Skeletal muscle satellite cell (primary cell): ENCODE measurements at regions not wholly inside any gene's neighbourhood (a gene's known extent, or its start where the extent isn't known, plus 50 kb on each side); places are given as distances from the start of the nearest gene placed in this dataset.
A peak's percentile ranks its signal among the peaks of the same experiment; 100 is the strongest.

Source experiments
- H3K27me3 ChIP-seq: 2 replicates; pipeline ENCODE4 v1.7.0; 2013; ENCODE audit warnings: low read length; ENCODE audit not compliant: control insufficient read depth, insufficient read depth
- H3K36me3 ChIP-seq: 2 replicates; pipeline ENCODE4 v1.7.0; 2013; ENCODE audit warnings: mild to moderate bottlenecking, control low read depth, low read length; ENCODE audit not compliant: insufficient read depth
- H3K4me1 ChIP-seq: 2 replicates; pipeline ENCODE4 v1.7.0; 2013; ENCODE audit warnings: low read length; ENCODE audit not compliant: control insufficient read depth, insufficient read depth
- H3K4me2 ChIP-seq: 2 replicates; pipeline ENCODE4 v1.7.0; 2013; ENCODE audit warnings: mild to moderate bottlenecking, low read length
- H3K4me3 ChIP-seq: 2 replicates; pipeline ENCODE4 v1.7.0; 2013; ENCODE audit warnings: low read length
- H3K9ac ChIP-seq: 2 replicates; pipeline ENCODE4 v1.7.0; 2013; ENCODE audit warnings: mild to moderate bottlenecking, low read depth, low read length, moderate library complexity
- H3K9me3 ChIP-seq: replicated peaks from 2 replicates; pipeline ENCODE4 v1.7.0; 2013; ENCODE audit warnings: mild to moderate bottlenecking, control low read depth, low read length

DNA sequence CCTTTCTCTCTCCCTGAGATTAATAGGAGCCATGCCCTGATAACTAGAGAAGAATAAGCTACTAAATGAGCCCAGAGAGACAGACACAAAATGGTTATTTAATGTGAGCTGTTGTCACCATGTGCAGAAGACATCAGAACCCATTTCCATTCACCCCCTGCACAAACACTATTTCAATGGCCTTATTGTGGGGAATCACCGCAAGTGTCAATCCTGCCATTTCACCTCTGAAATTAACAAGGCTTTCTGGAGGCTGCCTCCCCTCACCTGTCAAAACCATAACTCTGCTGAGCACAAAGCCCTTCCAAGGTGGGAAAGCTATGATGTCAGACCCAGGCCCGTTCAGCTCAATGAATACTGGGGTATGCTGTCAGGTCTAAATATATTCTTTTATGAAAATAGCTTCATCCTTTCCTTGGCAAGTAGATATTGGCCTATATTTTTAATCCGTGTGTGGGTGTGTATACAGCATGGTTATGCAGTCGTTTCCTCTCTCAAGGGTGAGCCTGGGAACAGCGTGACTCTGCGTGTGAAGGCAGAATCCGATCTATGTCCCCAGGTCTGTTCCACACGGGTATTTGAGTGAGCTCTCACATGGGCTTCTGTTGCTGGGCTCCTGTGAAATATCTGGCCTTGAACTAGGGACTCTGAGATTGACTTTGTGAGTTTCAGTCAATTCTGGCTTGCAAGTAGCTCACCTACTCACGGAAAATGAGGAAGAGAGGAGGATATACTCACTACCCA lies 266.3 kb downstream of the FBXW7 start:
- Histone ChIP-seq H3K36me3 (no peaks in the 10 kb centered on the region), H3K27me3 (no peaks in the 10 kb centered on the region), H3K4me2 (no peak overlapping the region), H3K9me3 (no peaks in the 10 kb centered on the region), H3K4me1 (no peaks in the 10 kb centered on the region), H3K4me3 (no peak overlapping the region), H3K9ac (no peak overlapping the region)

DNA sequence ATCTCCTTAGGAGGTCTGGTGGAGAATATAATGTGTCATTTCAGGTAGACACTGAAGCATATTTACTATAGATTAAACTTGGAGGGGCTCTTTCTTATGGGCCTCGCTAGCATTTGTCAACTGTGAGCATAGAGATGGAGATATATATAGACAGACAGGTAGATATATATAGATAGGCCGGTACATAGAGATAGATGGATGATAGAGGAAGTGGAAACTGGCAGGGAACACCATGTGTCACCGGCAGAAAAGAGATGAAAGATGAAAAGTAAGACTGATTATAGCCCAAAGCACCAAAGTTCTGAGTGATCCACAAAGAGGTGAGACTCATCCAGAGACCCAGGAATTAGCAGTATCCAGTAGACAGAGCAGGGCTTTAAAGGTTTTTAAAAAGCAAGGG lies 268.1 kb downstream of the FBXW7 start:
- no peaks in the 10 kb centered on the region for H3K9me3 ChIP-seq
- no peaks in the 10 kb centered on the region for H3K4me1 ChIP-seq
- no peak overlapping the region for H3K9ac ChIP-seq
- H3K27me3 ChIP-seq: no peaks in the 10 kb centered on the region
- no peak overlapping the region for H3K4me3 ChIP-seq
- no peaks in the 10 kb centered on the region for H3K36me3 ChIP-seq
- H3K4me2 ChIP-seq: no peak overlapping the region

DNA sequence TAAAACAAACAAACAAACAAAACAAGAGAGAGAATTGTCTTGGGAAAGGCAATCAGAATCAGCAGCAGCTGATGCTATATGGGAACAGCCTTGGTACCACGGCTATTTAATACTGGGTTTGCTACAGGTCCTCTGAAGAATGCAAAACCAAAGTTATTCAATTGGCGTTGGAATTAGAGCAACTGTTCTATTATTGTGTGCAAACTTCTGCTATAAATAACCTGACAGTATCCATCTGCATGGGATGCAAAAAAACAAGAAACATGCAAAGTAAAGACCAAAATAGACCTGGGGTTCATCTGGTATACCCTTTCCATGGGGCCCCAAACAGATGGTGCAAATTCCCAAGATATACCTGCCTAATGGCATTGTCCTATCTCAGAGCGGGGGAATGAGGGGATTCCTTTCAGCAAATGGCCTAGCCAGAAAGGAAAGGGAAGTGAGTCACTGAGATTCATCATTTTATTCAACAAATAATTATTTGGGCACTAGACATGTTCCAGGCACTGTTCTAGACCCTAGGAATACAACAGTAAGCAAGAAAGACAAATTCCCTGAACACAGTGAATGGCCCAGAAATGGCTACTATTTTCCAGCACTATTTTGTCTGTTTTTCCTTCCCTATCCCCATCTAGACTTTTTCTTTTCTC lies 268.9 kb downstream of the FBXW7 start:
- Histone ChIP-seq H3K9ac (no peak overlapping the region), H3K9me3 (no peaks in the 10 kb centered on the region), H3K4me2 (no peak overlapping the region), H3K27me3 (no peaks in the 10 kb centered on the region), H3K36me3 (no peaks in the 10 kb centered on the region), H3K4me1 (no peaks in the 10 kb centered on the region), H3K4me3 (no peak overlapping the region)

DNA sequence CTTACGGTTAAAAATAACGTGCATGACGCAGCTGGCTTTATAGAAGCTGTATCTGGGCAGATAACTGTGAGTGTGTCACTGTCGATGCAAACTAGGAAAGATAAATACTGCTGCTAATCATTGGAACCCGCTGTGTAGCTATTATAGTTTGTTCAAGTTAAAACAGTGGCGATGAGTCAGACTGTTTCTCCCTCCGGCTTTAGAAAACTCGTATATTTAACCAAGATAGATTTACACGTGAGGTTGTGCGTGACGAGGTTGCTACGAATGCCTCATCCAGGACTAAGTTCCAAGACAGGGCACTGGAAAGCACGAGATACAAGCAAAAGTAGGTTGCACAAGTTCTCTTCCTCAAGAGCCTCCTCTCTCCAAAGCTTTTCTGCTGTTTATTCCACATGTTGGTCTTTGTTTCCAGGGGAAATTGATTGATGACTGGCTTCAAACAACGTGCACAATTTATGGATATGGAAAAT lies 270.7 kb downstream of the FBXW7 start:
- H3K9ac ChIP-seq: no peak overlapping the region
- no peak overlapping the region for H3K4me3 ChIP-seq
- no peaks in the 10 kb centered on the region for H3K27me3 ChIP-seq
- no peaks in the 10 kb centered on the region for H3K36me3 ChIP-seq
- H3K4me2 ChIP-seq: no peak overlapping the region
- H3K9me3 ChIP-seq: no peaks in the 10 kb centered on the region
- H3K4me1 ChIP-seq: no peaks in the 10 kb centered on the region

DNA sequence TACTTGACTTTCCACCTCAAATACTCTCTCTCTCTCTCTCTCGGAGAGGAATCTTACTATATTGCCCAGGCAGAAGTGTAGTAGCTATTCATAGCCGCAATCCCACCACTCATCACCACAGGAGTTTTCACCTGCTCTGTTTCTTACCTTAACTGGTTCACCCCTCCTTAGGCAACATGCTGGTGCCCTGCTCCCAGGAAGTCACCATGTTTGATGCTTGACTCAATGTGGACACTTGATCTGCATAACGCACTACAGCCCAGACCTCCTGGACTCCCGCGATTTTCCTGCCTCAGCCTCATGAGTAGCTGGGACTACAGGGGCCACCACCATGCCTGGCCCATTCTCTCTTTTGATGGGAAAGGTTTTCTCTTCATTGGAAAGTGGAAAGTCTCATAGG lies 271.8 kb downstream of the FBXW7 start:
- no peak overlapping the region for H3K4me3 ChIP-seq

DNA sequence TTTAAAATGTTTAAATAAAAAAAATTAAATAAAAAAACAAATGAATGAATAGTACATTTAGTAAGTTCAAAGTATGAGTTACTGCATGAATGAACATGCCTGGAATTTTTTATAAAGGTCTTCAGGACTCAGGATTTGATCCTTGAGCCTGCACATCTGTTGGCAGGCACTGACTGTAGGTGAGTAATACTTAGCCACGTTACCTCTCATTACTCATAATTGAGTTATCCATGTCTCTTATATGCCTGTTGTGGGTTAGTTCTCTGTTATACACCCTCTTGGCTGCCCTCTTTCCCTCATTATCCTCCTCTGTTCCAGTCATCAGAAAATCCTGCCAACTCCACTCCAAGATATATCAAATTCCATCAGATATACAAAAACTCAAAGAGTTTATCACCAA lies 276.0 kb downstream of the FBXW7 start:
- peaks cover 15% of the 10 kb centered on the region for H3K4me1 ChIP-seq
- no peak overlapping the region for H3K4me3 ChIP-seq
- H3K4me2 ChIP-seq: no peak overlapping the region
- H3K9me3 ChIP-seq: no peaks in the 10 kb centered on the region
- H3K9ac ChIP-seq: no peak overlapping the region
- no peaks in the 10 kb centered on the region for H3K36me3 ChIP-seq
- no peaks in the 10 kb centered on the region for H3K27me3 ChIP-seq

More for the DNA sequence above, 271.8 kb downstream of the FBXW7 start:
- H3K9me3 ChIP-seq: no peaks in the 10 kb centered on the region
- peaks cover 2% of the 10 kb centered on the region for H3K4me1 ChIP-seq
- no peaks in the 10 kb centered on the region for H3K36me3 ChIP-seq
- no peak overlapping the region for H3K4me2 ChIP-seq
- no peak overlapping the region for H3K9ac ChIP-seq
- H3K27me3 ChIP-seq: no peaks in the 10 kb centered on the region

DNA sequence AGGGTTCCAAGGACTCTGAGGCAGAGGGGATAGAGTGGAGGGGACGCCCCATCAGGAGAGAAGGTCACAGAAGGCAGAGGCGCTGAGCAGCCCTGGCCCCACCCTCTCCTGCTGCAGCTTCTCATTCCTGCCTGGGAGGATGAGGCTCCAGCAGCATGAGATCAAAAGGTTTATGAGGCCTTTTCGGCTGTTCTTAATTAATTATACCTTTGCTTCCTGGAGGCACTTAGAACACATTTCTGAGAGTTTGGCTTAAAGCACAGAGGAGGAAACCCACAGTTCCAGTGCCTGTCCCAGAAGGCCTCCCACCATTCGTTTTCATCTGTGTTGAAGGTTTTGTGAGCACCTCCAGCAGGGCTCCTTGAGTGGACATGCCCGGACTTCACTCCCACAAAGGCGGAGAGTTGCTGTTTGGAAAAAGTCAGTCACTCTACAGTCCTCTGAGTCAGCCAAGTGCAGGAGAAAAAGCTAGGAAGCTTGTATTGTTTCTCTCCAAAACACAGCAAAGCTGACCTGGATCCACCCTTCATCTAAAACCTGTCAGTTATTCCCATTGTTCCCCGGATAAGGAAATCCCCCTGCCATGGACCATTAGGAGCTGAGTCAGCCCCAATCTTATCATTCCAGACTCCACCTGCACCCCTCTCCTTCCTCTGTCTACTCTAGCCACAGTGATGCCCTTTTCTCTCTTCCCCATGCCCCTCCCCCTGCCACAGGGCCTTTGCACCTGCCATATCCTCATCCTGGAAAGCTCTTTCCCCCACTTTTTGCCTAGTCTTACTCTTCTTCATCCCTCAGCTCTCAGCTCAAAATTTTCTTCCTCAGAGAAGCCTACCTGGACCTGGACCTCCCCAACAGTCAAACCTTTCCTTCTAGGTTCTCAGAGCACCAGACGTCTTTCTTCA lies 276.8 kb downstream of the FBXW7 start:
- H3K4me2 ChIP-seq: no peak overlapping the region
- H3K4me1 ChIP-seq: peaks cover 15% of the 10 kb centered on the region
- H3K9me3 ChIP-seq: no peaks in the 10 kb centered on the region
- H3K27me3 ChIP-seq: no peaks in the 10 kb centered on the region
- no peaks in the 10 kb centered on the region for H3K36me3 ChIP-seq
- no peak overlapping the region for H3K4me3 ChIP-seq
- no peak overlapping the region for H3K9ac ChIP-seq

DNA sequence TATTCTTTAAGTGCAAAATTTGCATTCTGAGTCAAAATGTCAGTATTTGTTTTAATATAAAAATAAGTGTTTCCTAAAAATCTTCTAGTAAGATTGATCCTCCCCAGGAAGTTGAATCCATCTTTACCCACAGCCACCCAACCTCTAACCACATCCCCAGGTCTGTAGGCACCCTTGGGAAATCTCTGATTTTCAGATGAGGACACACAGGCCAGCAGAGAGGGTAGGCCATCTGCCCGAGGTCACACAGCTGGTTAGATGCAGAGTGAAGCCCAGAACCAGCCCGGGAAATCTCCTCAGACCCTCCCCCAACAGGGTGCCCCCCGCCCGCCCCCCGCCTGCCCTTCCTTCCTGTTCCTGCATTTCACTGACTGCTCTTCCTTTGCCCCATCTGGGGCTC lies 277.5 kb downstream of the FBXW7 start:
- H3K4me2 ChIP-seq: no peak overlapping the region
- no peaks in the 10 kb centered on the region for H3K9me3 ChIP-seq
- no peak overlapping the region for H3K4me3 ChIP-seq
- no peaks in the 10 kb centered on the region for H3K36me3 ChIP-seq
- peaks cover 15% of the 10 kb centered on the region for H3K4me1 ChIP-seq
- H3K9ac ChIP-seq: no peak overlapping the region
- no peaks in the 10 kb centered on the region for H3K27me3 ChIP-seq

DNA sequence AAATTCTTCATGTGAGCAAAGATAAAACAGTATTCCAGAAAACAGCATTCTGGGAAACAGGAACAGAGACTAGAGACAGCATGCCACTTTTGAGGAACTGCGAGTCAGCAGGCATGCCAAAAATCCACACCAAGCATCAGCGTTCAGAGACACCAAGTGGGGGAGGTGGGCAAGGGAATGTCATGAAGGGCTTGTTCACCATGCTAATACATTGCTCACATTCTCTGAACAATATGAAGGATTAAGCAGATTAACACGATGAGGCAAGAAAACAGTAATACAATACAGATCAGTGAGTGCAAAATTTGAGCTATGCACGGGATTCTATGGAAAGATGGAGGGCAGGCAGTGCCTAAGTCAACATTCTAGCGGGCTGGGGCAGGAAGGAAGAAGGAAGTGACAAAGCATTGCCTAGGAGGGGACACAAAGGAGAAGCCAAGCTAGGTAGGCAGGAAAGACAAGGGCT lies 278.3 kb downstream of the FBXW7 start:
- no peaks in the 10 kb centered on the region for H3K36me3 ChIP-seq
- no peaks in the 10 kb centered on the region for H3K9me3 ChIP-seq
- no peak overlapping the region for H3K4me3 ChIP-seq
- H3K4me2 ChIP-seq: no peak overlapping the region
- H3K27me3 ChIP-seq: no peaks in the 10 kb centered on the region
- H3K9ac ChIP-seq: no peak overlapping the region
- H3K4me1 ChIP-seq: peaks cover 15% of the 10 kb centered on the region

DNA sequence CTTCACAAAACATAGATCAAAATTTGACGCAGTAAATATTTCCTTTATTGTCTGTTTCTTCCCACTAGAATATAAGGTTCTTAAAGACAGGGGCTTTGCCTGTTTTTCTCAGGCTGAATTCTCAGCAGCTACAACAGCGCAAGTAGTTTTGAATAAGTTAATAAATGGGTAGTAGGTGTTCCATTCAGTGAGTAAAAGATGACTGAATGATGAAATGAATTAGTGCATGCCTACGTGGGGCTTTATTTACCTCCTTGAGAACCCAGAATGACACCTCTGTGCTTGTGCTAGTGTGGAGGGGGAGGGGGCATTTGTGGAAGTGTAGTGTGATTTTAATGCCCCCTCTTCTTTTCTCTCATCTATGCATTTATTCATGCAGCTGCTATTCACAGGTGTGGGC lies 278.9 kb downstream of the FBXW7 start:
- Histone ChIP-seq H3K9me3 (no peaks in the 10 kb centered on the region), H3K4me2 (no peak overlapping the region), H3K36me3 (no peaks in the 10 kb centered on the region), H3K4me3 (no peak overlapping the region), H3K27me3 (no peaks in the 10 kb centered on the region), H3K9ac (no peak overlapping the region), H3K4me1 (peaks cover 15% of the 10 kb centered on the region)

DNA sequence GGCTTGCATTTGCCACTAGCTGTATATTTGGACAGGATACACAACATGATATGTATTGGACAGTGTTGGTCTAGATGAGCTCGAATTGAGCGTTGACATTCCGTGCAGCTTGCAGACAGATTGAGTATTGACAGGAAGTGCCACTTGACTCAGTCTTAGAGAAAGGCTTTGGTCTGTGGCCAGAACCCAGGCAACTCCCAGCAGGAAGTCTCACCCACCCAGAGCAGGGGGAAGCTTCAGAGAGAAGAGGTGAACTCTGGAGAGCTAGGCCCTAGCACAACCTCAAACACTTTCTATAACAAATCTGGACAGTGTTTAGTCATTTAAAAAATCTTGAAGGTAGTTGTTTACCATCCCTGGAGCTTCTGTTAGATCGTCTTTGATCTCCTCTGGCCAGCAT lies 280.5 kb downstream of the FBXW7 start:
- H3K36me3 ChIP-seq: no peaks in the 10 kb centered on the region
- no peak overlapping the region for H3K4me3 ChIP-seq
- H3K9ac ChIP-seq: no peak overlapping the region
- no peaks in the 10 kb centered on the region for H3K9me3 ChIP-seq
- H3K27me3 ChIP-seq: no peaks in the 10 kb centered on the region
- peaks cover 15% of the 10 kb centered on the region for H3K4me1 ChIP-seq
- peak overlapping the region; percentile 8 for H3K4me2 ChIP-seq
